ENCODE measurements at regions not wholly inside any gene's neighbourhood (a gene's known extent, or its start where the extent isn't known, plus 50 kb on each side); places are given as distances from the start of the nearest gene placed in this dataset.

- DNase-seq (ENCODE audit: low read depth in 1 of 2, low spot score in 1 of 2): no peak
Measured at GRCh38 chr1:30610917-30611316, 112.5 kb downstream of the MATN1 start.

GRCh38 chr1:30609999-30610345 is 113.4 kb downstream of the MATN1 start:
- DNase-seq (ENCODE audit: low read depth in 1 of 2, low spot score in 1 of 2): no peak

GRCh38 chr1:30609336-30609998 is 113.9 kb downstream of the MATN1 start:
- DNase-seq (ENCODE audit: low read depth in 1 of 2, low spot score in 1 of 2): no peak

DNA sequence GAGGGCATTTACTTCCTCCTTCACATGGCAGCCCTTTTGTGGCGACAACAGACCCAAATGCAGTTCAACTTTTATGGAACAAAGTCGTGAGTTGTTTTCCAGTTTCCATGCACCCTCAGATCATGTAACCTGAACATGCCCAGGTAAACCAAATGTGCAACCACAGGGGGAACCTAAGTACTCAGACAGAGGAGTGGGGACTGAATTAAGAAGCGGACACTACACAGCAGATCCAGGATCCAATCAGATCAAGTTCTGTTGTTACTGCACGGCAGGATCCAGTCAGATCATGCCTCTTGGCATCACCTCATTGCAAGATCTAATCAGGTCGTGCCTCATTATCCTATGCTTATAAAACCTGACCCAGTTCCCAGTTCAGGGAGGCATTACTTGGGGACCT is 115.7 kb downstream of the MATN1 start:
- no peak for DNase-seq (ENCODE audit: low read depth in 1 of 2, low spot score in 1 of 2)

GRCh38 chr1:30606166-30606565 is 117.2 kb downstream of the MATN1 start:
- DNase-seq (ENCODE audit: low read depth in 1 of 2, low spot score in 1 of 2): no peak

- DNase-seq (ENCODE audit: low read depth in 1 of 2, low spot score in 1 of 2): no peak
Measured at GRCh38 chr1:30605441-30605920, 117.9 kb downstream of the MATN1 start.

DNA sequence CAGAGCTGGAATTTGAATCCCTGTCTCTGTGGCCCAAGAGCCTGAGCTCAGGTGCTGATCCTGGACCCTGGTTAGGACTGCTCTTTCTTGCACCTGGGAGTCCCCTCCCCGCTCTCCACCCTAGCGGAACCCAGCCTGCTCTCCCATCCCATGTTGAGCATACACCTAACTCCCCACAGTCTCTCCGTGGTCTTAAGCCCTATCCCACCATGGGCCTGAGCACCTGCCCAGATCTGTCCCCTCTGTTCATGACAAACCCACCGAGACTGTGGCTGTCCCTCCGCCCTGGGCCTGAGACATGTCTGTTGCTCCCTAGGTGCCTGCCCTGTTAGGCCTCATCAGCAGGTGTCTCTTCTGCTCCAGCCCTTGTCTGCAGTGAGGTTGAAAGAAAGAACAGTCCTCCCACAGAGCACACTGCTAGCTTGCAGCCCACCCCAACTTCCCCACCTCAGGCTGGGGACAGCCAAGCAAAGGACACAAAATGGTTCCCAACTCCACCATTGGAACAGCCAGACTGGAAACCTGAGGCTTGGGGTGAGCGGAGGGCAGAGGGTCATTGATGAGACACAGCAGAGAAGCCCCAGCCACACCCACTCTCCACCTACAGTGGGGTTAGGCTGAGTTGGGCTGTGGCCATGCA is 118.5 kb downstream of the MATN1 start:
- DNase-seq (ENCODE audit: low read depth in 1 of 2, low spot score in 1 of 2): no peak

DNA sequence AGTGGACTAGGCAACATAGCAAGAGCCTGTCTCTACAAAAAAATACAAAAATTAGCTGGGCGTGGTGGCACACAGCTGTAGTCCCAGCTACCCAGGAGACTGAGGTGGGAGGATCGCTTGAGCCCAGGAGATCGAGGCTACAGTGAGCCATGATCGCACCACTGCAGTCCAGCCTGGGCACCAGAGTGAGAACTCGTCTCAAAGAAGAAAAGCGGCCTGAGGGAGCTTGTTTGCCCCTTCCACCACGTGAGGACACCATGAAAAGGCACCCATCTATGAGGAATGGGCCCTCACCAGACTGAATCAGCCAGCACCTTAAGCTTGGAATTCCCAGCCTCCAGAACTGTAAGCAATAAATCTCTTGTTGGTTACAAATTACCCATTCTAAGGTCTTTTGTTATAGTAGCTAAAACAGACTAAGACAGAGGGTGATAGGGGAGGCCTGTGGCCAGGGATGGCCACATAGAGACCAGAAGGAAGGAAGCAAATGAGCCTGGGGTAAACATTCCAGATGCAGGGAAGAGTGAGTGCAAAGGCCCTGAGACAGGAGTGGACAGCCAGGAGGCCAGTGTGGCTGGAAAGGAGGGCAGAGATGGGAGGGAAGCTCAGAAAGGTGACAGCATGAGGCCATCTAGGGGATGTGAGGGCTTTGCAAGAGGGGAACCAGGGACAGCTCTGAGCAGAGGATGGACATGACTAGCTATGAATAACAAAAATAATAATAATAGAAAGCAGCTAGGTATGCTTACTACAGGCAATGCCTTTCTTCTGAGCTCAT is 120.1 kb downstream of the MATN1 start:
- DNase-seq (ENCODE audit: low read depth in 1 of 2, low spot score in 1 of 2): no peak

GRCh38 chr1:30601316-30602085 is 121.9 kb downstream of the MATN1 start:
- no peak for DNase-seq (ENCODE audit: low read depth in 1 of 2, low spot score in 1 of 2)

GRCh38 chr1:30600706-30601105 is 122.7 kb downstream of the MATN1 start:
- DNase-seq (ENCODE audit: low read depth in 1 of 2, low spot score in 1 of 2): no peak

GRCh38 chr1:30600258-30600657 is 123.1 kb downstream of the MATN1 start:
- DNase-seq (ENCODE audit: low read depth in 1 of 2, low spot score in 1 of 2): no peak

DNA sequence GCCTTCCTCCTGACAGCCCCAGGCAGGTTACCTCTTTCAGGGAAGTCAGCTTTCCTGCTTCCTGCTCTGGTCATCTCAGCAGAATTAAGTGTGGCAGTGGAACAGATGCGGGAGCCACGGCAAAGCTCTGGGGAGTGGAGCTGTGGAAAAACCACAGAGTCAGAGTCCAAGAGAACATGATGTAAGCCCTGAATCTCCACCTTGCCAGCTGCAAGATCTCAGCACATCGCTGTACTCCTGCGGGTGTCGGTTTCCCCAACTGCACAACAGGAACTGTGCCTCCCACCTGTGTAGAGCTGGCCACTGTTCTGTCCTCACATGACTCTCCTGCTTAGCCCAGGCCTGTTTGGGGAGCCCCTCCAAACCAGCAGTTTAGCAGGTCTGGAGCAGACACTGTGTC is 123.7 kb downstream of the MATN1 start:
- DNase-seq (ENCODE audit: low read depth in 1 of 2, low spot score in 1 of 2): no peak

- DNase-seq (ENCODE audit: low read depth in 1 of 2, low spot score in 1 of 2): no peak
Measured at GRCh38 chr1:30598571-30599114, 124.7 kb downstream of the MATN1 start.

DNA sequence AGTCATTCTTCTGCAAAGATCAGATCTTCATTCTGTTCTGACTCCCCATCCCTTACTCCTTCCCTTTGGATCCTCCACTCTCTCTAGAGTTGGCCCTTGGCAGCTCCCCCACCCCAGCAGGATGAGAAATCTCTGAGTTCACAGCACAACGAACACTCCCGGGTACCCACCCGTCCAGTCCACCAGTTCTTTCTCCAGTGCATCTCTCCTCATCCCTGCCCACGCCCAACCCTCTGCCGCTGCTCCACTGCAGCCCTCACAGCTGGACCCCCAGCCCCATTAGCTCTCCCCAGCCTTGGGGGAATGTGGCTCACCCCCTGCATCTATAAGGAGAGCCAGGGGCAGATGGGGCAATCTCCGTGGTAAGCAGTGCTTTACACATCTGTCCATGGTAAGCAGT is 125.7 kb downstream of the MATN1 start:
- no peak for DNase-seq (ENCODE audit: low read depth in 1 of 2, low spot score in 1 of 2)

GRCh38 chr1:30596891-30597290 is 126.5 kb downstream of the MATN1 start:
- DNase-seq (ENCODE audit: low read depth in 1 of 2, low spot score in 1 of 2): no peak

- no peak for DNase-seq (ENCODE audit: low read depth in 1 of 2, low spot score in 1 of 2)
Measured at GRCh38 chr1:30596470-30596869, 126.9 kb downstream of the MATN1 start.

- no peak for DNase-seq (ENCODE audit: low read depth in 1 of 2, low spot score in 1 of 2)
Measured at GRCh38 chr1:30589083-30589482, 134.3 kb downstream of the MATN1 start.

GRCh38 chr1:30588311-30589073 is 134.9 kb downstream of the MATN1 start:
- no peak for DNase-seq (ENCODE audit: low read depth in 1 of 2, low spot score in 1 of 2)

GRCh38 chr1:30586671-30587070 is 136.7 kb downstream of the MATN1 start:
- no peak for DNase-seq (ENCODE audit: low read depth in 1 of 2, low spot score in 1 of 2)

- no peak for DNase-seq (ENCODE audit: low read depth in 1 of 2, low spot score in 1 of 2)
Measured at GRCh38 chr1:30579580-30579979, 143.8 kb downstream of the MATN1 start.

- DNase-seq (ENCODE audit: low read depth in 1 of 2, low spot score in 1 of 2): no peak
Measured at GRCh38 chr1:30575066-30575465, 148.3 kb downstream of the MATN1 start.

Measured in stimulated activated CD4-positive, alpha-beta T cell treated with anti-CD3 and anti-CD28 coated beads, Interleukin-15, amount 100 ng/mL, for 1 hour (primary cell).